ENCODE measurements at regions not wholly inside any gene's neighbourhood (a gene's known extent, or its start where the extent isn't known, plus 50 kb on each side); places are given as distances from the start of the nearest gene placed in this dataset.
"Not testable (repeated sequence)": the region's sequence is repeated elsewhere in the genome, so short reads cannot be mapped to it uniquely, and the experiment has no call there.

DNA sequence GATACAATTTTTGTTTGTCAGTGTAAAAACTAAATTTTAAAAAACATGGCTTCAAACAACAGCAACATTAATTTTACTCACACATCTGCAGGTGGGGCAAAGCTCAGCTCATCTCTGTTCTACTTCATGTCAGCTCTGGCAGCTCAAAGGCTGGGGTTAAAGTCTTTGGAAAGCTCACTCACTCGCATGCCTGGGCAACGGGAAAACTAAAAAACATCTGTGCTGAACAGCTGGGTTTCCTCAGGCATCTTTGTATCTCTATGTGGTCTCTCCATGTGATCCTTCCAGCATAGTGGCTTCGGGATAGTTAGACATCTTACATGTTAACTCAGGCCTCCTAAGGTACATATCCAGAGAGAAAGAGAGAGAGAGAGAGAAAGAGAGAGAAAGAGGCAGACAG, 499.6 kb downstream of the RFPL4B start:
- no peak for DNase-seq (ENCODE audit: low read depth in 2 of 3, low spot score in 2 of 3)

DNA sequence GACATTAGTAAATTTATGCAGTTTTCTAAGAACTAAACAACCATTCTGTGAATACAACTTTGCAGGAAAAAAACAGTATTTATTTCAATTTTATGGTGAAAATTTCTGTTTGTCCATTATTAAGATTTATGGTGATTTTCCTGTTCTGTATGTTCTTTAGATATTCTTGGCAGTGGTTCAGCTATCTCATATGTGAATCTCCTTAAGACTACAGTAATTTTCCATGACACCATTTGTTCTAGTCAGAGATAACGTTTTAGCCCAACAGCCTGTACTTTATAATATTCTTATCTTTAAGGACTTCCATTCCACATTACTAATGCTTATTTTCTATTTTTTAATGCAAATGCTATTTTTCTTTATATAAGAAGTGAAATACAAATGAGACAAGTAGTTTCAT, 504.0 kb downstream of the RFPL4B start:
- DNase-seq (ENCODE audit: low read depth in 2 of 3, low spot score in 2 of 3), result no peak

DNA sequence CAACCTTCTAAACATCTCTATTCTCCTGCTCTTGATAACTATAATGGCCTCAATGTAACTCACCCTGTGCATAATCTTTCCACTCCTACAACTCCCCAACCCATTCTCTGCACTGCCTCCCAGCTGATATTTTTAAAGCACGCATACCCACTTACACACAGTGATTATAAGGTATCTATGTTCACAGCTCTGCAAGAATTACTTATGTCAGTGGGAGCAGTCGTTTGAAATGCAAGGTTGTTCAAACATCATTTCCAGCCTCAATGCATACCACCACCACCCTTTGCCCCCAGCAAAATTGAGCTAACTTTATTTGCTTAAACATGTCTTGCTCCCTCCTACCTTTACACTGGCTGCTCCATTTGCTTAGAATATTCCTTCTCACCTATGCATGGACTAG, 506.0 kb downstream of the RFPL4B start:
- no peak for DNase-seq (ENCODE audit: low read depth in 2 of 3, low spot score in 2 of 3)

DNA sequence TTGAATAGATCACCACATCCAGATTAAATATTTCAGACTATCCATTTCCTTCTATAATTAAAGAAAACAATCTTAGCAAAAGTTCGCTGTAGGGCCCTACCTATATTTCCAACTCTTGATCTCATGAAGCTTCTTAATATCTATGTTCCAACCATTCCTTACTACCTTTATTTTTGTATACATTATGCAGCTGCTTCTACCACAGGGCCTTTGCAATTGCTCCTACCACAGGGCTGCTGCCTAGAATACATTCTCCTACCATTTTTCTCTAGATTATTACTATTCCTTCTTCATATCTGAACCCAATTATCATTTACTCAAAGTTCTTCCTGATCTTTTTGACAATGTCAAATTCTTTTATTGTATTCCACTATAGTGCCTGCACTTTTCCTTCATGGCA, 516.6 kb downstream of the RFPL4B start:
- no peak for DNase-seq (ENCODE audit: low read depth in 2 of 3, low spot score in 2 of 3)

DNA sequence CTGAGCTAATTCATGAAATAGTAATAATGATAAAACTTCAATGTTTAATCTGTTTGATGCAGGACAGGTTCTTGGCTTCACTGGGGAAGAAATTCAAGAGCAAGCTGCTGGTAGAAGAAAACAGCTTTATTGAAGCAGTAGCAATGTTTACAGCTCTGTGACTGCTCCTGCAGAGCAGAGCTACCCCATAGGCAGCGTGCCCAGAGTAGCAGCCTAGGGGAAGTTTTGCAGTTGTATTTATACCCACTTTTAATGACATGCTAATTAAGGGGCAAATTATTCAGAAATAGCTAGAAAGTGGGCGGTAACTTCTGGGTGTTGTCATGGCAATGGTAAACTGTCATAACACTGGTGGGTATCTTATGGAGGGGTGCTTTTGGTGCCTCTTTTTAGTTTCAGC, 518.0 kb downstream of the RFPL4B start:
- DNase-seq (ENCODE audit: low read depth in 2 of 3, low spot score in 2 of 3), result no peak

DNA sequence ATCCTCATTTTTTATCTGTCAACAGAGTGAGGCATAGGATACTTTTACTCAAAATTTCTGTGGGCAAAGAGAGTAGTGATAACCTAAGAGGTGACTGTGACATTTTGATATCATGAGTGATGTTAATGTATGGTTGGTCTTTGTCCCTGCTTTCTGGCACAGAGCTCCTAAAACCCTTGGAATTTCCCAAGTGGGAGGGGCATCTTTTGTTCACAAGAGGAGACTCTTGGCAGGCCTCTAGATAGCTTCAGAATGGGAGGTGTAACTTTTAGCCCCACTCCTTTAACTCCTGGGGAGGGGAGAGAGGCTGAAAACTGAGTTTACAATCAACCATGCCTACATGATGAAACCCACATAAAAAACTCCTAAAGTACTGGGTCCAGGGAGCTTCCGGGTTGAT, 527.8 kb downstream of the RFPL4B start:
- no peak for DNase-seq (ENCODE audit: low read depth in 2 of 3, low spot score in 2 of 3)

DNA sequence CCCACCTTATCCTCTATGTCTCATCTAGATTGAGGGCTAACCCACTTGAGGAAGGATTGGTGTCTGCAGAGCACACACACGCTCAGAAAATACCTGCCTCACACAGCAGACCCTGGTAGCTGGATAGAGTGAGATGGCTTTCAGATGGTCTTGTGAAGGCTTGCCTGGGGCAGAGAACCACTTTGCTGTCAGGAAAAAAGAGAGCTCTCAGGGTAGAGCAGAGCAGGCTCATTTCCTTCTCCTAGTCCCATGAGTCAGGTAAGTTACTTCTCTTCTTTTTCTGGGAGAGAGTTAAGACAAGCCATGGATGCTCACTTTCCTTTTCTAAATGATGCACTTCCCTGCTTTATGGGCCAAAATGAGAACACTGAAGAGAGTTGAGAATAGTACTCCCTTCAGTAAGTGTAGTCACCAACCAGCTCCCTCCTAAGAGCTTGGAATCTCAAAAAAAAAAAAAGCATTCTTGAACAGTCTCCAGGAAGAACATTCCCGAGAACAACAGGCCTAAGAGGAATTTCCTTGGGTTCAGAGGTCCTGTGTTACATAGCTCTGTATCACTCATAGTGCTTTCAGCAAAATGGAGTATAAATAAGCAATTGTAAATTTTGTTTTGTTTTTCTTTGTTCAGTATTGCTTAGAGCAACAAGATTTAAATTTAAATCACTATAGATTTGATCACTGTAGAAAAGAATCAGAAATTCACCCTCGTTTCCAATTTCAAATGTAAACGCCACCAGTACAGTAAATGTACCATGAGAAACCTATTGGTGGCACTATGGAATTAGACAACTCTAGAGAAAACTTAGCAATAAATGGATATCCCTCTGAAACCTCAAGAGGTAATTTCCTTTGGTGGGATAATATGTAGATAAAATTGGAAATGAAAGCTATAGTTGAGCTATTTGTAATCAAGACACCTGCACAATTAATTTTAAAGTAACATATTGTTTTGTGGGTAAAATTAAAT, 530.3 kb downstream of the RFPL4B start:
- DNase-seq (ENCODE audit: low read depth in 2 of 3, low spot score in 2 of 3), result no peak

DNA sequence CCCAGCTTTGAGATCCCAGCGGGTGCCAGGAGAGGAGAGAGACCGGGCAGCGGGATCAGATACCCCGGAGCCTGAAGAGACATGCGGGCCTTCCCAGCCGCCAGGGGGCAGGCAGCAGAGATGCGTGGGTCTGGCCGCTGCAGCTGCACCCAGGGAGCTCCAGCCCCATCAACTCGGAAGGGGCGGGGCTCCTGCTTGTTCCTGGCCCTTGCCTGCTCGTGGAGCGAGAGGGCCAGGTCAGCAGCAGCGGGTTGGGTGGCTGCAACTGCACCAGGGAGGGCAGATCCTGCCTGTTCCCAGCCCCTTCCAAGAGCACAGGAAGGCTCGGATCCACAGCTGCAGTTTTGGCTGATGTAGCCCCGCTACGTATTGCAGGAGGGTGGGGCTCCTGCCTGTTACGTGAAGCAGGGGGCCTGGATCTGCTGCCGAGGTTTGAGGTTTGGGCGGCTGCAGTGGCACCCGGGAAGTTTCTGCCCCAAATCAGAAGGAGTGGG, 532.8 kb downstream of the RFPL4B start:
- peak in 1 of 3 donors; percentile 8 for DNase-seq (ENCODE audit: low read depth in 2 of 3, low spot score in 2 of 3)

DNA sequence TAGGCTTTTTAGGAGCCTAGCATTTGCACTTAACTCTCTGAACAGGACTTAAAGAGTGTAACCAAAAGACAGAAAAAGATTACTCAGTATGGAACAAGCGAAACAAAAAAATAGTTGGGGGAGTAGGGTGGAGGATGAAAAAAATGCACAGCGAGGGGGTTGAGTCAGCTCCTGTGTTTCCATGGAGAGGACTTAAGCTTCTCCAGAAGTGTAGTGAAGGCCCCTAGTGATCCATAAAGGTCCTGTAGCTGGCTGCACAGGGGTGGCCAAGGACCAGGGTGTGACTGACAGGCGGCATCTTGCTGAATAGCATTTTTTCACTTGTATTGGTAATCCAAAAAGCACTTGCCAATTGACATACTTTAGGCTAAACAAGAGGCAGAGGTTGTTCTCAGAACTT, 533.9 kb downstream of the RFPL4B start:
- no peak for DNase-seq (ENCODE audit: low read depth in 2 of 3, low spot score in 2 of 3)

DNA sequence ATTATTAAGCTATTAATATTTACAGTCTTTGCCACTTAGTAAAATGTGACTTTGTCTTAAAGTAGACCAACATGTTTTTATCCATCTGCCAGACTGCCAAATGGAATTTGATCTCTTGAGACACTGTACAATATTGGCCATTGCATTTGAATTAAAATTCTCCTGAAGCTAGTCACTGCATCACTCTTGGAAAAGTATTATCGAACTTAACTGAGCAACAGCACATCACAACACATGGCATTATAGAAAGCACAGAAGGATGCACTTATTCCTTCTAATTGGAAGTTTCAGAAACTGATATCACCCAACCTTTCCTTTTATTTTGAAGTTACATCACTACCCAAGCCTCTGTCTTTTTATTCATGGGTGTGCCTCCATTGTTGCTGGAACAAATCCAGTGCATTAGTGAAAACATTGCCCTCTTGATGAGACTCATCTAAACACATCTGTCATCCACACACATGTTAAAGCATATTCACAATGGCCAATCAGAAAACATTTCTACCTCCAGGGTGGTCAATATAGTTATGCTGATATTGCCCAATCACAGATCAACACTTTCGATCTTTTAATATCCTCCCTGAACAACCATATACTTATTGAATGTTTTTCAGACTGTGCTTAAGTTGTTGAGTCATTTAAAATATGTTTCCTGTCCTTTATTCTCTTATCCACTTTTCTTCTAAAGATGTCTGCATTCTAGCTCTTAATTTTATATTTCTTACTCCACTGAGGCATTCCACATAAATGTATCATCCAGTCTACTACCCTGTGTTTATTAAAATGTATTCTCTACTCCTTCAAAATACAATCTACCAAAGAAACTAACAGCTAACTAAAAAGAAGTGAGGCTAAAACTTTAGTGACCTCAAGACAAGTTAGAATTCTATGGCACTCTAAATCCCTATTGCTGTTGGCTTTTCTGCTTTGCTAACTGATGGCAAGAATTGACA, 535.0 kb downstream of the RFPL4B start:
- DNase-seq (ENCODE audit: low read depth in 2 of 3, low spot score in 2 of 3), result no peak

DNA sequence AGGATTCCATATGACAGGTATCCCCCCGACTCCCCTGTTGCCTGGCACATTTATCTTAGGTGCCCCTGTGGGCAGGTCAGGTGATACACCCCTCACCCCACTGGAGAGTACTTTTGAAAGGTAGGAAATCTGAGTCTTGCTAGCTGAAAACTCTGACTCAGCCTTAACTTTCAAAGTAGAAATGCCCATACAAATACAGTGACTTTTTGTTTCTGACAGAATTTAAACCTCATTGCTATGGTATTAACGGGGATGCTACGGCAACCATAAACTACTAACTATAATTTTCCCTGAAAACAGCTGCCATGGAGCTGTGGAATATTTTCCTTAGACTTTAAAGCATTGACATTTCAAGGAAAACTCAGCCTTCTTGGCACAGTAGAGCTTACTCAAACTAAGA, 536.0 kb downstream of the RFPL4B start:
- DNase-seq (ENCODE audit: low read depth in 2 of 3, low spot score in 2 of 3), result no peak

DNA sequence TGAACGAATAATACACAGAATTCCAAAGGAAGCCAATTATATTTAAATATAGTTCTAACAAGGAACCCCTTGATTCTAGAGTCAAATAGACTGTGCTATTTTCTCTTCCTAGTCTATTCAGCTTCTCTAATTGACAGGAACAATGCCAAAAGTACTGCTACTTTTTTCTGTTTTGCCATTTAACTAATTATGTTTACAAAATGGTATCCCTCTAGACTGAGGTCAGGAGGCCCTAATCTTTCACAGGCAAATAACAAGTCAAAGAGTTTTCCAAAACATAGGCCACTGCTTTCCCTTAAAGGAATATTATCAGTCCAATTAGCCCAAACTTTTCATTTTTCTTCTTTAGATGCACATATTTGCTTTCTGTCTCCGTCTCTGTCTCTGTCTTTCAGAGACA, 539.3 kb downstream of the RFPL4B start:
- no peak for DNase-seq (ENCODE audit: low read depth in 2 of 3, low spot score in 2 of 3)

DNA sequence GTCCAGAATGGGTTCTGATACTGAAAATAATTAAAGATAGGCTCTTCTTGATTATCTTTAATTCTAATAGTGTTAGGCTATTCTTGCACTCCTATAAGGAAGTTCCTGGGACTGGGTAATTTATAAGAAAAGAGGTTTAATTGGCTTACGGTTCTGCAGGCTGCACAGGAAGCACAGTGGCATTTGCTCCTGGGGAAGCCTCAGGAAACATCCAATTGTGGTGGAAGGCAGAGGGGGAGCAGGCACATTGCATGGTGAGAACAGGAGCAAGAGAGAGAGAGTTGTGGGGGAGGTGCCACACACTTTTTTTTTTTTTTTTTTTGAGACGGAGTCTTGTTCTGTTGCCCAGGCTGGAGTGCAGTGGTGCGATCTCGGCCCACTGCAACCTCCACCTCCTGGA, 540.3 kb downstream of the RFPL4B start:
- not testable (repeated sequence) for DNase-seq (ENCODE audit: low read depth in 2 of 3, low spot score in 2 of 3)

DNA sequence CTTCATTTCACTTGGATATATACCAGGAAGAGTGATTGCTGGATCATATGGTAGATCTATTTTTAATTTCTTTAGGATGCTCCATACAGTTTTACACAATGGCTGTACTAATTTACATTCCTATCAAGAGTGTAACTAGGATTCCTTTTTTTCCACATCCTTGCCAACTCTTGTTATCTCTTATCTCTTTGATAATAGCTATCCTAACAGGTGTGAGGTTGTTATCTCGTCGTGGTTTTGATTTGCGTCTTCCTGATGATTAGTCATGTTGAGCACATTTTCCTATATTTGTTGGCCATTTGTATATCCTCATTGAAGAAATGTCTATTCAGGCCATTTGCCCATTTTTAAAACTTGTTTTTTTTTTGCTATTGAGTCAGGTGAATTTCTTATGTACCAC, 552.4 kb downstream of the RFPL4B start:
- no peak for DNase-seq (ENCODE audit: low read depth in 2 of 3, low spot score in 2 of 3)

DNA sequence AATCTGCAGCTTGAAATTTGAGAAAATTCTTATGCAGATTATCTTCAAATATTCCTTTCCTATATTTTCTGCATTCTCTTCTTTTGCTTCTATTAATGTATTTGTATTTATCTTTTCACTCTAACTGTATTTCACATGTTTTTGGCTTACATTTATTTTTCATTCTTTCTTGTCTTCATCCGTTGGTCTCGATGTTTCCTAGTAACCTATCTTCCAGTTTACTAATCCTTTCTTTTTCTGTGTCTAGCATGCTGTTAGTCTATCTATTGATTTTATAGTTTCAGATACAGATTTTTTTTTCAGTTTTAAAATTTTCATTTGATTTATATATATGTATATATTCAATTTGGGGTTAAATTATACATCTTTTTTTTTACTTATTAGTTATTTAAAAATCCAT, 556.2 kb downstream of the RFPL4B start:
- no peak for DNase-seq (ENCODE audit: low read depth in 2 of 3, low spot score in 2 of 3)

DNA sequence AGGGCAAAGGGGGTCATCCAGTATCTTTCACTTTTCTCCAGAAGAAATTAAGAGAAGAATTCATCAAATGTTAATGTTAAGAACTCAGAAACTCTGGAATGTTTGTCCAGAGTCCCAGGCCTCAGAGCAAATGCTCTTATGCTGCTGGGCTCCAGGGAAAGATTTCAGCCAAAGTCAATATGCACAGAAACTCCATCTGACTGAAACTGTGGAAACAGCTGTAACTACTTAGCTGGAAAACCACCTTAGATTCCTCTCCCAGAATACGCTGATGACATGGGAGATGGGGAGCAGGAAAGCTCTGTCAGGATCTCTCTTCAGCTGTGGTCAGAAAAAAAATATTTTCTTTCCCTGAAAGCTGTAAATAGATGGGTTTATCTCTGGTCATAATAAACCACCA, 559.6 kb downstream of the RFPL4B start:
- DNase-seq (ENCODE audit: low read depth in 2 of 3, low spot score in 2 of 3), result no peak

DNA sequence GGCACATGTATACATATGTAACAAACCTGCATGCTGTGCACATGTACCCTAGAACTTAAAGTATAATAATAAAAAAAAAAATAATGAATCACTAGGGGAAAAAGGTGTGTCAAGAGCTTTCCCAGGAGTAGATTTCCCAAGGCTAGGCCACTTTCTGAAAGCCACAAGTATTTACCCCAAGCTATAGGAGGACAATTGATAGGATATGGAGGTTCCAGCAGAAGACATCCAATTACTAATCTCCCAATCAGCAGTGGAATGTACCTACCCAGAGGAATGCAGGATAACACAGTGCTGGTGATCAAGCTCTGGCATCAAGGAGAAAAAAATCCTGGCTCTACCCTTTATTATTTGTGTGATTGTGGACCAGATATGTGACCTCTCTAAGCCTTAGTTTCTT, 562.7 kb downstream of the RFPL4B start:
- no peak for DNase-seq (ENCODE audit: low read depth in 2 of 3, low spot score in 2 of 3)

DNA sequence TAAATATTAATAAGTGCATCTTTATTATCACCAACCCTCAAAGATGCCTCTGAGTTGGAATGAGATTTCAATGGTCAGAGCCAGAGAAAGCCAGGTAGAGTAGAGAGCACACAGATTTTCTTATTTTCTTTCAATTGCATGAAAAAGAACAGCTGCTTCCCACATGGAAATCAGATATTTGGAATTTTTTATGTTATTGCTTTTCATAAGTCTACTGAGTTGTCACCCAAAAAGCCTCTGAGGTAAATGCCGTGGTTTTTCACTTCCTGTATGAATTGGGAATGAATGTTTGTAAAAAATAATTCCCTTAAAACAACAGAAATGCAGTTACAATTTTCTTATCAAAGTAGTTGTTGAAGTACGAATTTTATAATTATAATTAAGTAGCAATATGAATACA, 563.1 kb downstream of the RFPL4B start:
- DNase-seq (ENCODE audit: low read depth in 2 of 3, low spot score in 2 of 3), result no peak

DNA sequence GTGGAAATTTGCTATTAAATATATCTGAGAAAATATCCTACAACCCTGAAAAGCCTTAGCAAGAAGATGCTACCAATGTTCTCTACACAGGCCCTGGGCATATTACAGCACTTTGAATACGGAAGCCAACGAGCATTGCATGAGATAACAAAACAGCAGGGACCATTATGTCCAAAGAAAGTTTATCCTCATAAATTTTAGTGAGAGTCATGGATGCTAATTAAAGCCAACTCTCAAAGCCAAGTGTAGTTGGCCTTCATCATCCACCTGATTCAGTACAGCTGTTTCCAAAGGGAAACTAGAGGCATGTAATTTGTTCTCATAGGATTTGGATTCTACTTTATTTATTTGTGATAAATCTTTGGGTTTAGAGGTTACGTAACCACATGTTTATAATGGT, 564.8 kb downstream of the RFPL4B start:
- no peak for DNase-seq (ENCODE audit: low read depth in 2 of 3, low spot score in 2 of 3)

DNA sequence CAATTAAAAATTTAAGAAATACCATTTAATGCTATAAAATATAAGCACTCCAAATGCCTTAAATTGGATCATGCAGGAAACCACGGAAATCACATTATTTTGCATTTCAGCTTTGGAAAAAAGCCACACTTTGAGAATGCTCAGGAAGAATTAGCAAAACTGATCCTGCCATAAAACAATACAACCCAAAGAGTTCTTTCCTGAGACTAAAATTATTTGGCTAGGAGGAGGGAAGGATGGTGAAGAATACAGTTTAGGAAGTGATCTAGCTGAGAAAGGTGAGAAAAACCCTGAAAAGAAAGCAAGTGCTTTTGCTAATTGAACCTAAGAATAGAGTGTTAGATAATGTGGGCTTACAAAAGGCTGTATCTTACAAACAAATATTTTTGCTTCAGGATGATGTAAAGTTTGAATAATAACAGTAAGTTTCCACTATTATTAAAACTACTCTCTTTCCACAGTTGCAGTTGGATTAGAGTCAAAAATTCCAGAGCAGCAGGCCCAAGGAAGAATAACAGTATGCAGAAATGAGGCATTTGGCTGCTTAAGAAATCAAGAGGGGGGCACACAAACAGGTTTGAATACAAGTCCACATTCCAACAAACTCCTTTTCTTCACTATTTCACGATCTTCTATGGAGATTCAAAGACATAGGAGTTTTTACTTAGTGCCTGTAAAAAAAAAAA, 565.4 kb downstream of the RFPL4B start:
- DNase-seq (ENCODE audit: low read depth in 2 of 3, low spot score in 2 of 3), result no peak

DNA sequence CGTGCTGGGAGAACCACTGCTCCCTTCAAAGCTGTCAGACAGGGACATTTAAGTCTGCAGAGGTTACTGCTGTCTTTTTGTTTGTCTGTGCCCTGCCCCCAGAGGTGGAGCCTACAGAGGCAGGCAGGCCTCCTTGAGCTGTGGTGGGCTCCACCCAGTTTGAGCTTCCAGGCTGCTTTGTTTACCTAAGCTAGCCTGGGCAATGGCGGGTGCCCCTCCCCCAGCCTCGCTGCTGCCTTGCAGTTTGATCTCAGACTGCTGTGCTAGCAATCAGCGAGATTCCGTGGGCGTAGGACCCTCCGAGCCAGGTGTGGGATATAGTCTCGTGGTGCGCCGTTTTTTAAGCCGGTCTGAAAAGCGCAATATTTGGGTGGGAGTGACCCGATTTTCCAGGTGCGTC, 572.6 kb downstream of the RFPL4B start:
- DNase-seq (ENCODE audit: low read depth in 2 of 3, low spot score in 2 of 3), result not testable (repeated sequence)
